RWPE2 (cell line): ENCODE measurements at regions not wholly inside any gene's neighbourhood (a gene's known extent, or its start where the extent isn't known, plus 50 kb on each side); places are given as distances from the start of the nearest gene placed in this dataset.
A peak's percentile ranks its signal among the peaks of the same experiment; 100 is the strongest.

Source experiments
- ATAC-seq: fragments of 200-7000 bp; cut with Tn5 transposase; 3 replicates; pipeline ENCODE4 v1.9.1; 2021; ENCODE audit warnings: low read depth
- DNase-seq: peaks from one replicate; pipeline ENCODE4 v3.0.0-alpha.2; 2020; ENCODE audit warnings: low spot score
- H3K27ac ChIP-seq: fragments of 450-650 bp; 2 replicates; pipeline ENCODE4 v1.5.1; 2017; ENCODE audit warnings: mild to moderate bottlenecking; ENCODE audit not compliant: poor library complexity, severe bottlenecking
- H3K27me3 ChIP-seq: fragments of 250-450 bp; sonication (Bioruptor Pico); 2 replicates; pipeline ENCODE4 v1.5.1; 2021; ENCODE audit warnings: mild to moderate bottlenecking, moderate library complexity; ENCODE audit not compliant: insufficient read depth, poor library complexity, severe bottlenecking
- H3K36me3 ChIP-seq: fragments of 250-450 bp; sonication (Bioruptor Pico); 2 replicates; pipeline ENCODE4 v1.5.1; 2020; ENCODE audit warnings: low read depth, mild to moderate bottlenecking, moderate library complexity
- H3K4me1 ChIP-seq: fragments of 250-450 bp; sonication (Bioruptor Pico); 2 replicates; pipeline ENCODE4 v1.5.1; 2021; ENCODE audit warnings: mild to moderate bottlenecking, moderate library complexity; ENCODE audit not compliant: insufficient read depth, poor library complexity, severe bottlenecking
- H3K4me3 ChIP-seq: fragments of 250-450 bp; sonication (Bioruptor Pico); 2 replicates; pipeline ENCODE4 v1.5.1; 2021; ENCODE audit warnings: mild to moderate bottlenecking, moderate library complexity; ENCODE audit not compliant: severe bottlenecking
- H3K9me3 ChIP-seq: fragments of 250-450 bp; sonication (Bioruptor Pico); 2 replicates; pipeline ENCODE4 v1.5.1; 2021; ENCODE audit warnings: mild to moderate bottlenecking, moderate library complexity; ENCODE audit not compliant: severe bottlenecking
- CTCF ChIP-seq: fragments of 450-650 bp; IDR thresholded peaks from one replicate; pipeline ENCODE4 v1.5.1; 2017; ENCODE audit warnings: mild to moderate bottlenecking, moderate library complexity; ENCODE audit not compliant: poor library complexity, severe bottlenecking

- no peaks in the 10 kb centered on the region for H3K4me1 ChIP-seq
- H3K9me3 ChIP-seq, result no peaks in the 10 kb centered on the region
- ATAC-seq (no peak), DNase-seq (no peak)
- no peaks in the 10 kb centered on the region for H3K36me3 ChIP-seq
- TF ChIP-seq CTCF, result no peak
- no peak overlapping the region for H3K27ac ChIP-seq
- H3K27me3 ChIP-seq, result no peaks in the 10 kb centered on the region
- no peak overlapping the region for H3K4me3 ChIP-seq
Observed at GRCh38 chr21:27286760-27287159, 319.9 kb upstream of the ADAMTS5 start.

GRCh38 chr21:27277110-27277509, 310.2 kb upstream of the ADAMTS5 start:
- ATAC-seq, result no peak
- no peaks in the 10 kb centered on the region for H3K27me3 ChIP-seq
- no peaks in the 10 kb centered on the region for H3K36me3 ChIP-seq
- H3K9me3 ChIP-seq, result no peaks in the 10 kb centered on the region
- DNase-seq, result no peak
- TF ChIP-seq CTCF, result no peak
- no peak overlapping the region for H3K27ac ChIP-seq
- H3K4me1 ChIP-seq, result peaks cover 14% of the 10 kb centered on the region
- H3K4me3 ChIP-seq, result no peak overlapping the region

- H3K4me3 ChIP-seq, result no peak overlapping the region
- DNase-seq (no peak), ATAC-seq (peak; percentile 82)
- H3K27me3 ChIP-seq, result no peaks in the 10 kb centered on the region
- peaks cover 14% of the 10 kb centered on the region for H3K4me1 ChIP-seq
- no peaks in the 10 kb centered on the region for H3K36me3 ChIP-seq
- no peak for TF ChIP-seq CTCF
- H3K27ac ChIP-seq, result peak overlapping the region; percentile 85
- H3K9me3 ChIP-seq, result no peaks in the 10 kb centered on the region
Observed at GRCh38 chr21:27275294-27275927, 308.5 kb upstream of the ADAMTS5 start.

GRCh38 chr21:27269644-27270043, 302.8 kb upstream of the ADAMTS5 start:
- no peaks in the 10 kb centered on the region for H3K9me3 ChIP-seq
- no peaks in the 10 kb centered on the region for H3K36me3 ChIP-seq
- H3K27me3 ChIP-seq, result no peaks in the 10 kb centered on the region
- peaks cover 4% of the 10 kb centered on the region for H3K4me1 ChIP-seq
- no peak overlapping the region for H3K4me3 ChIP-seq
- H3K27ac ChIP-seq, result no peak overlapping the region
- no peak for TF ChIP-seq CTCF
- no peak for DNase-seq
- ATAC-seq, result peak; percentile 96

GRCh38 chr21:27268290-27268689, 301.4 kb upstream of the ADAMTS5 start:
- no peaks in the 10 kb centered on the region for H3K9me3 ChIP-seq
- H3K36me3 ChIP-seq, result no peaks in the 10 kb centered on the region
- DNase-seq (no peak), ATAC-seq (no peak)
- H3K27ac ChIP-seq, result no peak overlapping the region
- H3K27me3 ChIP-seq, result no peaks in the 10 kb centered on the region
- no peak overlapping the region for H3K4me3 ChIP-seq
- TF ChIP-seq CTCF, result no peak
- H3K4me1 ChIP-seq, result peaks cover 4% of the 10 kb centered on the region
